NOMO-1 treated with dmso at 0.1 percent for 144 hours (cell line): ENCODE measurements at regions not wholly inside any gene's neighbourhood (a gene's known extent, or its start where the extent isn't known, plus 50 kb on each side); places are given as distances from the start of the nearest gene placed in this dataset.
"Not testable (repeated sequence)": the region's sequence is repeated elsewhere in the genome, so short reads cannot be mapped to it uniquely, and the experiment has no call there.

ENCODE experiments used
- DNase-seq: peaks from one replicate; lab custom pipeline; 2025; ENCODE audit not compliant: unreplicated experiment; lab: John Stamatoyannopoulos, UW

- DNase-seq: no peak
These were observed 112.5 kb upstream of the OTOS start for GRCh38 chr2:240252872-240253511.

DNA sequence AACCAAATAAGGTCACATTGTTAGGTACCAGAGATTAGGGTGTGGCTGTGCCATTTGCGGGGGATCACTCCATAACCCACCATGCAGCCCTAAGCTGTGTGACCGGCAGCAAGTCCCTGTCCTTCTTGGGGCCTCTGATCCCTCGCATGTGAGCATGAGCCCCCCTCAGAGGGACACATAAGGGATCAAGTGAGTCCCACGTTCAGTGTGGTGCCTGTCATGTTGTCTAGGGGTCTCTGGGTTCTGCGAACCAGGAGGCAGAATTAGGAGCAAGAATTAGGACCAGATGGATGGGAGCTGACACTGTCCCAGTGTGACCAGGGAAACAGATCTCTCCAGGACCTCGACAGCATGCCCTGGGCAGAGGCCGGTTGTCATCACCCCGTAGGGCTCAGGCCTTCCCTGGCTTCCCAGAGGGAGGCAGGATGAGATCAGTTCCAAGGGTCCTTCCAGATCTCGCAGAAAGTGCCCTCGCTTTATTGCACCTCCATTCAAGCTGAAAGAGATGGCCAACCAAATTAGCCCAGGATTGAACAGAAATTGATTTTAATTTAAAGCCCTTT, 113.2 kb upstream of the OTOS start:
- no peak for DNase-seq

DNA sequence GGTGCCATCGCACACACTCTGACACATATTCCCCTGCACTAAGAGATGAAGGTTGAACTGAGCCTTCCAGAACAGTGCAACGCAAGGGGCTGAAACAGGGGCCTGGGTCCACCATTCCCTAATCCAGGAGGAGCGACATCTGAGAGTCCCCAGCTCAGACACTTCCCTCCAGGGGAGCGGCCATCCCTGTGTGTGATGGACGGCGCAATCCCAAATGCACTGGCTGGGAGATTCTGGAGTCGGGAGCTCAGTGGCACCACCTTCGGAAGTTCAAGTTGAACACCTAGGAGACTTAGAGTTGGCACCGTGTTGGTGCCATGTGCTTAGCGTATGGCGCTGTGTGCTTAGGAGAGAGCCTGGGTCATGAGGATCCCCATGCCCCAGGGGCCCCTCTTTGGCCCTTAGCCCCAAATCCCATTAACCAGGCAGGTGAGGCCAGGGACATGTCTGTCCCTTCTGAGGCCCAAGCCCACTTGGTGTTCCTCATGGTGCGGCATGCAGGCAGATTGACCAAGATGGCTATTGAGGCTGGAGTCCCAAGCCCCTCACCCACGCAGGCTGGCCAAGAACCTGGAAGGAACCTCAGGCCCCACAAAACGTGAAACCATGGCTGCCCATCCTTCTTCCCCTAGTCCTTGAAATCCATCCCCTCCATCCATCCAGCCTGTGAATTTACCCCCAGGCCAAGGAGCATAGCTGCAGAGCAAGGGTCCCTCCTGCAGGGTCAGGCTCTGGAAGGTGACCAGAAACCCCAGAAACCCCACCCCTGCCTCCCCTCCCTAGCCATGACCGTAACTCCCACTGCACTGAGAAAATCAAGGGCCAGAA, 114.1 kb upstream of the OTOS start:
- no peak for DNase-seq

- DNase-seq: no peak
These were observed 114.7 kb upstream of the OTOS start for GRCh38 chr2:240255165-240255491.

- DNase-seq: peak; percentile 64
These were observed 115.6 kb upstream of the OTOS start for GRCh38 chr2:240255811-240256703.

- DNase-seq: no peak
These were observed 116.5 kb upstream of the OTOS start for GRCh38 chr2:240256704-240257637.

GRCh38 chr2:240257940-240258580, 117.6 kb upstream of the OTOS start:
- no peak for DNase-seq

- DNase-seq: no peak
These were observed 118.2 kb upstream of the OTOS start for GRCh38 chr2:240258685-240259084.

DNA sequence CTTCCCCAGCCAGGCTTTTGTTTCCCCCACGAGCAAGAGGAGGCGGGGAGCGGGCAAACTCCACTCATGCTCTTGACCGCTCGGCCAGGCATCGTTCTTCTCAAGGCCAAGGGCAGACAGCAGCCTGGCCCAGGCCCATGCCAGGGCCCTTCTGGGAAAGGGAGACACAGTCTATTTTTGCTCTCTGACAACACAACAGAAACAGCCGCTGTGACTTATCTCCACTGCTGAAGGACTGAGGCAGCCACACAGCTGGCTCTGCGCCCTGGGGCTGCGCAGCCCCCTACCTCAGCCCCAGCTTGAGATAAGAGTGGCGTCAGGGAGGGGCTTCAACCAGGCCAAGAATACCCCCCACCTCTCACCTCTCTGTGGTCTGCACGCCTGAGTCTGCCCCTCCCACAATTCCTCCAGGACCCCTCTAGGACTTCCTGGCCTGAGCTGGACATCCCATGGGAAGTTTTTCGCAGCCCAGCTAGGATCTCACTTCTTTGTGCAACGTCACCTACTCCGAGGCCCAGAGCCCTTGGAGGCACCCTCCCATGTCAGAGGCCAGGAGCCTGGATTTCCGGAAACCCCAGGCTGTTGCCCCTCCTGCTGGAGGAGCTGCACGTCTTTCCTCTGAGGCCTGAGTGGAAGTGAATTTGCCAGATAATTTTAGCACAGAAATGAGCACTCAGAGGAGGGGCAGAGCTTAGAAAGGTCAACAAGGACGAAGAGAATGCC, 118.9 kb upstream of the OTOS start:
- no peak for DNase-seq

DNA sequence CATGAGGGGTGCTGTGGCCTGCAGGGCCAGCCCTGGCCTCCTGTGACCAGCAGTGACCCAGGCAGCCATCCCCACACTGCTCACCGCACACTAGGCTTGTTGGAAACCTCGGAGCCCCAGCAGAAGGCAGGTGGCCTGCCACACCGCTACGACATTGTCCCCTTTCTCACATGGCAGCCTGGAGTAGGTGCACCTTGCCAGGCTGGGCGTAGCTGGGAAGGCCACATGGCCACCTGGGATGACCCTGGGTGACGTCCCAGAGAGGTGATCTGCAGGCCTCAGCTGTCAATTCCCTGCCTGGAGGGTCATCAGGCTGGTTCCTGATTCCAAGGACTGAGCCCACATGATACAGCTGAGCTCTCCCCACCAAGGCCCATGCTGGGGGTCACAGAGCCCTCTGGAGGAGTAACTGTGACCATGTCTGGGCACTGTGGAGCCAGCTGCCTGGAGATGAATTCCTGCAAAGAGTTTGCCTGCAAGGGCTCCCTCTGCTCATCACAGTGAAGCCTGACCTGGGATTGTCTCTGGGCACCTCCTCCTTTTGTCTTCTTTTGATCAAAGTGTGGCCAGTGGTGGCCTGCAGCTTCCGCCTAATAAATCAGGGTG, 119.6 kb upstream of the OTOS start:
- no peak for DNase-seq

DNA sequence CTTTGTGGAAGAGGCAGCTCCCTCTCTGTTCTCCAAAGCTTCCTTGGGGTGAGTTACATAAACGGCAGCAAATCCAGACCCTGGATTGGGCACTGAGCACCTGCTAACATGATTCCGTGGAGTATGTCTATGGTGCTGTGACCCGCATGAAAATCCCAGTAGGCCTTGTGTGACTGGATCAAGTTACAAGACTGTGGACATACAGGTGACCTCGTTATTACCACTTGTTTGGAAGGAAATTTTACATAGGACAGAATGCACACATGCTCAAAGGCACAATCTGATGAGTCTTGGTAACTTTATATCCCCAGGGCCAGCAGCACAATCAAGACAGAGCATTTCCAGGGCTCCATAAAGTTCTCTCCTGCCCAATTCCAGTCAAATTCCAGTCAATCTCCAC, 120.2 kb upstream of the OTOS start:
- no peak for DNase-seq

- DNase-seq: not testable (repeated sequence)
These were observed 122.1 kb upstream of the OTOS start for GRCh38 chr2:240262578-240262977.

GRCh38 chr2:240269380-240269779, 128.9 kb upstream of the OTOS start:
- no peak for DNase-seq

- DNase-seq: no peak
These were observed 129.4 kb upstream of the OTOS start for GRCh38 chr2:240269886-240270285.

DNA sequence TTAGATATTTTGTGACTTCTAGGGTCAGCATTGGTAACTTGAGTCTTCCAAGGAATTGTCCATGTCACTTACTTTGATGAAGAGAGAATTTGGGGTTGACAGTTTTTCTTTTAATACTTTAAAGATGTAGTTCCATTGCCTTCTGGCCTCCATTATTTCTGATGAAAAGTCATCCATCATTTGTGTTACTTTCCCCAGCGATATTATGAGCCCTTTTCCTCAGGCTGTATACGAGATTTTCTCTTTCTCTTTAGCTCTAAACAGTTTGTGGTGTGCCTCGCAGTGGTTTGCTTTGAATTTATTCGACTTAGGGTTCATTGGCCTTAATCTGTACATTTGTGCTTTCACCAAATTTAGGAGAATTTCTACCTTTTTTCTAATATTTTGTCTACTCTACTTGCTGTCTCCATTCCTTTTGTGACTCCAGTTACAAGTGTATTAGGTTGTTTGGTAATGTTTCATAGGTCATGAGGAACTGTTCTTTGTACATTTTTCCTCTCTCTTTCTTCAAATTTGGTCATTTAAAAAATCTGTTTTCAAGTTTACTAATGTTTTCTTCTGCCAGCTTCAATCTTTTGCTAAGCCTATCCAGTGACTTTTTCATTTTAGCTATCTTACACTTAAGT, 131.4 kb upstream of the OTOS start:
- DNase-seq: no peak

GRCh38 chr2:240275386-240275785, 134.9 kb upstream of the OTOS start:
- no peak for DNase-seq

- DNase-seq: no peak
These were observed 136.8 kb upstream of the OTOS start for GRCh38 chr2:240277073-240277806.
